MM.1S (cell line): ENCODE measurements at regions not wholly inside any gene's neighbourhood (a gene's known extent, or its start where the extent isn't known, plus 50 kb on each side); places are given as distances from the start of the nearest gene placed in this dataset.

Experiments used
- DNase-seq: peaks from one replicate; pipeline ENCODE4 v3.0.0-alpha.2; 2015
- H2AFZ ChIP-seq: fragments of 300-600 bp; sonication (generic); 2 replicates; pipeline ENCODE4 v1.6.0; 2016; ENCODE audit warnings: antibody characterized with exemption, low read length
- H3F3A ChIP-seq: fragments of 300-600 bp; sonication (generic); 2 replicates; pipeline ENCODE4 v1.6.1; 2016; ENCODE audit warnings: mild to moderate bottlenecking, antibody characterized with exemption, low read length, moderate library complexity, mixed read lengths; ENCODE audit not compliant: insufficient read depth
- H3K27ac ChIP-seq: fragments of 300-600 bp; sonication (generic); 2 replicates; pipeline ENCODE4 v1.5.1; 2016; ENCODE audit warnings: mild to moderate bottlenecking, low read length
- H3K27me3 ChIP-seq: fragments of 300-600 bp; sonication (generic); replicated peaks from 2 replicates; pipeline ENCODE4 v1.6.0; 2016; ENCODE audit warnings: low read length; ENCODE audit not compliant: insufficient read depth
- H3K36me3 ChIP-seq: fragments of 300-600 bp; sonication (generic); replicated peaks from 2 replicates; pipeline ENCODE4 v1.6.1; 2016; ENCODE audit warnings: mild to moderate bottlenecking, low read length, mixed read lengths; ENCODE audit not compliant: insufficient read depth
- H3K4me1 ChIP-seq: fragments of 300-600 bp; sonication (generic); 2 replicates; pipeline ENCODE4 v1.6.1; 2016; ENCODE audit warnings: low read length, mixed read lengths
- H3K4me2 ChIP-seq: fragments of 300-600 bp; sonication (generic); 2 replicates; pipeline ENCODE4 v1.6.0; 2016; ENCODE audit warnings: low read depth, low read length
- H3K4me3 ChIP-seq: fragments of 300-600 bp; sonication (generic); 2 replicates; pipeline ENCODE4 v1.5.1; 2016; ENCODE audit warnings: low read length, mixed read lengths
- H3K79me2 ChIP-seq: fragments of 300-600 bp; sonication (generic); 2 replicates; pipeline ENCODE4 v1.6.1; 2016; ENCODE audit warnings: mixed run types, low read length, mixed read lengths
- H3K9ac ChIP-seq: fragments of 300-600 bp; sonication (generic); 2 replicates; pipeline ENCODE4 v1.6.1; 2016; ENCODE audit warnings: low read length, mixed read lengths
- H3K9me2 ChIP-seq: fragments of 300-600 bp; sonication (generic); replicated peaks from 2 replicates; pipeline ENCODE4 v1.6.1; 2016; ENCODE audit warnings: mild to moderate bottlenecking, low read length, mixed read lengths; ENCODE audit not compliant: insufficient read depth
- H3K9me3 ChIP-seq: fragments of 300-600 bp; sonication (generic); replicated peaks from 2 replicates; pipeline ENCODE4 v1.6.1; 2016; ENCODE audit warnings: mild to moderate bottlenecking, low read length, mixed read lengths; ENCODE audit not compliant: insufficient read depth
- H4K20me1 ChIP-seq: fragments of 300-600 bp; sonication (generic); 2 replicates; pipeline ENCODE4 v1.6.1; 2016; ENCODE audit warnings: mild to moderate bottlenecking, low read length, moderate library complexity, mixed read lengths; ENCODE audit not compliant: insufficient read depth
- CTCF ChIP-seq: fragments of 300-600 bp; sonication (generic); IDR thresholded peaks from 2 replicates; pipeline ENCODE4 v1.5.1; 2016; ENCODE audit warnings: antibody characterized with exemption, low read length, mixed read lengths
- EZH2 ChIP-seq: fragments of 300-600 bp; sonication (generic); optimal IDR thresholded peaks from 2 replicates; pipeline ENCODE3; 2017; ENCODE audit warnings: low read depth, mild to moderate bottlenecking, antibody characterized with exemption, low read length, mixed read lengths
- EZH2phosphoT487 ChIP-seq: fragments of 300-600 bp; sonication (generic); IDR thresholded peaks from 2 replicates; pipeline ENCODE4 v1.6.1; 2018; ENCODE audit warnings: antibody characterized with exemption, low read length

GRCh38 chr16:73408311-73408710 is 360.4 kb upstream of the ZFHX3 start:
- Histone ChIP-seq H3F3A (no peaks in the 10 kb centered on the region), H3K36me3 (no peaks in the 10 kb centered on the region), H3K9me2 (no peaks in the 10 kb centered on the region), H3K27me3 (no peaks in the 10 kb centered on the region), H3K9ac (no peak overlapping the region), H3K9me3 (no peaks in the 10 kb centered on the region), H3K27ac (no peak overlapping the region), H3K4me1 (no peaks in the 10 kb centered on the region), H2AFZ (no peak overlapping the region), H4K20me1 (no peaks in the 10 kb centered on the region), H3K4me3 (no peak overlapping the region), H3K4me2 (no peak overlapping the region), H3K79me2 (no peaks in the 10 kb centered on the region)
- no peak for DNase-seq
- no peak for TF ChIP-seq CTCF
- TF ChIP-seq EZH2phosphoT487 = no peak
- TF ChIP-seq EZH2 = no peak

GRCh38 chr16:73405851-73406250 is 357.9 kb upstream of the ZFHX3 start:
- DNase-seq = no peak
- Histone ChIP-seq H3K9me3 (no peaks in the 10 kb centered on the region), H3K4me1 (no peaks in the 10 kb centered on the region), H3K4me3 (no peak overlapping the region), H3K9ac (no peak overlapping the region), H3K27me3 (no peaks in the 10 kb centered on the region), H4K20me1 (no peaks in the 10 kb centered on the region), H2AFZ (no peak overlapping the region), H3K79me2 (no peaks in the 10 kb centered on the region), H3K9me2 (no peaks in the 10 kb centered on the region), H3K27ac (no peak overlapping the region), H3F3A (no peaks in the 10 kb centered on the region), H3K4me2 (no peak overlapping the region), H3K36me3 (no peaks in the 10 kb centered on the region)
- no peak for TF ChIP-seq CTCF
- TF ChIP-seq EZH2phosphoT487 = no peak
- no peak for TF ChIP-seq EZH2

GRCh38 chr16:73404001-73404400 is 356.1 kb upstream of the ZFHX3 start:
- Histone ChIP-seq H3K9ac (no peak overlapping the region), H3K9me2 (no peaks in the 10 kb centered on the region), H3K27me3 (no peaks in the 10 kb centered on the region), H2AFZ (no peak overlapping the region), H3K36me3 (no peaks in the 10 kb centered on the region), H3K27ac (no peak overlapping the region), H3K4me2 (no peak overlapping the region), H4K20me1 (no peaks in the 10 kb centered on the region), H3K4me3 (no peak overlapping the region), H3K4me1 (no peaks in the 10 kb centered on the region), H3K9me3 (no peaks in the 10 kb centered on the region), H3K79me2 (no peaks in the 10 kb centered on the region), H3F3A (no peaks in the 10 kb centered on the region)
- TF ChIP-seq CTCF (no peak), EZH2phosphoT487 (no peak), EZH2 (no peak)
- DNase-seq = no peak
